SK-N-SH (cell line): ENCODE measurements at regions not wholly inside any gene's neighbourhood (a gene's known extent, or its start where the extent isn't known, plus 50 kb on each side); places are given as distances from the start of the nearest gene placed in this dataset.

Experiments used
- POLR2AphosphoS5 ChIP-seq: IDR thresholded peaks from 2 replicates; pipeline ENCODE4 v1.6.1; 2012; ENCODE audit warnings: low read depth, low read length
- RAD21 ChIP-seq: IDR thresholded peaks from 2 replicates; pipeline ENCODE4 v1.6.1; 2012; ENCODE audit warnings: mild to moderate bottlenecking, low read length
- USF2 ChIP-seq: fragments of 150-350 bp; IDR thresholded peaks from 2 replicates; pipeline ENCODE4 v1.6.1; 2017; ENCODE audit warnings: antibody characterized with exemption, low read length, low read depth, borderline replicate concordance

- TF ChIP-seq POLR2AphosphoS5, result no peak
- TF ChIP-seq USF2, result no peak
- no peak for TF ChIP-seq RAD21
Measured at GRCh38 chr6:67219346-67219745, 1415.7 kb upstream of the ADGRB3 start.
